ENCODE measurements at regions not wholly inside any gene's neighbourhood (a gene's known extent, or its start where the extent isn't known, plus 50 kb on each side); places are given as distances from the start of the nearest gene placed in this dataset.

DNA sequence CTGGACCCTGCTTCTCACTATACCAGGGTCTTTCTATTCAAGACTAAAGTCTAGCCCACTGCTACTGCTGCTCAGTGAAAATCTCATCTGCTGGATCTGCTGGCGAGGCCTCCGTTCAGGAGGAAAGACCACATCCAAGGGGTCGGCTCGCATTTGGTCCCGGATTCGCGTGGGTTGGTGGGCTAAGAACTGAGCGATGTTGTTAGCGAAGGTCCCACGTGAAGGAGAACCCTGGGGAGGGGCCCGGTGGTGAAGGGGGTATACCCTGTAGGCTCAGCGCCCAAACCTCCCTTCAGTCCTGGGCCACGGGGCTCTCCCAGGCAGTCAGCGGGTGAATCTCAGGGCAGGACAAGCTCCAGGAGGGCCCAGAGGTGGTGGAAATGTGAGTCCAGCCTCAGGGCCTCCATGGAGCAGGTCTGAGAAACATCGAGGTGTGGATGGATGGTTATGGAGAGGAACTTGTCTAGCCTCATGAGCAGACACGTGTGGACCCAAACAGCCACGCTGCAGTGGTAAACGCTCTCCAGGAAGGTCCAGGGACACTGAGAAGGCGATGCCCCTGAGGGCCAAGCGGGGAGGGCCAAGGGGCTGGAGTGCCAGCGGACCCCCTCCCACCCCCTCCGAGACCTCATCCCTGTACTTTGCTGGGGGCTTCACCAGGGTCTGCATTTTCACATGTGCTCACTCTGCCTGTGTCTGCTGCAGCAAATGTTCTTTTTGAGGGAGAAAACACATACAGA, 152.3 kb downstream of the CTTN start:
- Histone ChIP-seq H3K9me3 (ENCODE audit: low read length) (no peaks in the 10 kb centered on the region), H2AFZ (ENCODE audit: low read depth, low read length) (no peak overlapping the region), H3K36me3 (ENCODE audit: insufficient read depth, low read length) (no peaks in the 10 kb centered on the region)

GRCh38 chr11:70551351-70552166, 153.2 kb downstream of the CTTN start:
- Histone ChIP-seq H3K9me3 (ENCODE audit: low read length) (no peaks in the 10 kb centered on the region), H3K36me3 (ENCODE audit: insufficient read depth, low read length) (no peaks in the 10 kb centered on the region), H3K9ac (ENCODE audit: low read length) (no peak overlapping the region), H3K9me2 (ENCODE audit: insufficient read depth, low read length) (no peaks in the 10 kb centered on the region), H4K20me1 (ENCODE audit: insufficient read depth) (no peaks in the 10 kb centered on the region), H2AFZ (ENCODE audit: low read depth, low read length) (no peak overlapping the region), H3K4me2 (ENCODE audit: low read length) (no peak overlapping the region), H3K79me2 (replicated peaks; ENCODE audit: insufficient read depth, low read length) (no peaks in the 10 kb centered on the region), H3F3A (ENCODE audit: insufficient read depth, low read length, poor library complexity, severe bottlenecking) (no peaks in the 10 kb centered on the region), H3K27ac (ENCODE audit: low read length) (no peak overlapping the region), H3K27me3 (ENCODE audit: insufficient read depth, low read depth, low read length) (no peaks in the 10 kb centered on the region), H3K4me3 (ENCODE audit: low read length) (no peak overlapping the region)
- no peak for TF ChIP-seq MXI1 (conservative IDR thresholded peaks at IDR 0.05; ENCODE audit: poor library complexity, severe bottlenecking)
- no peak for TF ChIP-seq SMC3 (conservative IDR thresholded peaks at IDR 0.05; ENCODE audit: poor library complexity)
- TF ChIP-seq, protein P1, sequence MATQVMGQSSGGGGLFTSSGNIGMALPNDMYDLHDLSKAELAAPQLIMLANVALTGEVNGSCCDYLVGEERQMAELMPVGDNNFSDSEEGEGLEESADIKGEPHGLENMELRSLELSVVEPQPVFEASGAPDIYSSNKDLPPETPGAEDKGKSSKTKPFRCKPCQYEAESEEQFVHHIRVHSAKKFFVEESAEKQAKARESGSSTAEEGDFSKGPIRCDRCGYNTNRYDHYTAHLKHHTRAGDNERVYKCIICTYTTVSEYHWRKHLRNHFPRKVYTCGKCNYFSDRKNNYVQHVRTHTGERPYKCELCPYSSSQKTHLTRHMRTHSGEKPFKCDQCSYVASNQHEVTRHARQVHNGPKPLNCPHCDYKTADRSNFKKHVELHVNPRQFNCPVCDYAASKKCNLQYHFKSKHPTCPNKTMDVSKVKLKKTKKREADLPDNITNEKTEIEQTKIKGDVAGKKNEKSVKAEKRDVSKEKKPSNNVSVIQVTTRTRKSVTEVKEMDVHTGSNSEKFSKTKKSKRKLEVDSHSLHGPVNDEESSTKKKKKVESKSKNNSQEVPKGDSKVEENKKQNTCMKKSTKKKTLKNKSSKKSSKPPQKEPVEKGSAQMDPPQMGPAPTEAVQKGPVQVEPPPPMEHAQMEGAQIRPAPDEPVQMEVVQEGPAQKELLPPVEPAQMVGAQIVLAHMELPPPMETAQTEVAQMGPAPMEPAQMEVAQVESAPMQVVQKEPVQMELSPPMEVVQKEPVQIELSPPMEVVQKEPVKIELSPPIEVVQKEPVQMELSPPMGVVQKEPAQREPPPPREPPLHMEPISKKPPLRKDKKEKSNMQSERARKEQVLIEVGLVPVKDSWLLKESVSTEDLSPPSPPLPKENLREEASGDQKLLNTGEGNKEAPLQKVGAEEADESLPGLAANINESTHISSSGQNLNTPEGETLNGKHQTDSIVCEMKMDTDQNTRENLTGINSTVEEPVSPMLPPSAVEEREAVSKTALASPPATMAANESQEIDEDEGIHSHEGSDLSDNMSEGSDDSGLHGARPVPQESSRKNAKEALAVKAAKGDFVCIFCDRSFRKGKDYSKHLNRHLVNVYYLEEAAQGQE (IDR thresholded peaks at IDR 0.05; ENCODE audit: borderline replicate concordance), result no peak
- TF ChIP-seq RAD21 (conservative IDR thresholded peaks at IDR 0.05), result no peak
- TF ChIP-seq EP300 (conservative IDR thresholded peaks at IDR 0.05; ENCODE audit: poor library complexity, severe bottlenecking), result no peak
- TF ChIP-seq TAF1 (IDR thresholded peaks at IDR 0.05; ENCODE audit: low read depth), result no peak

More for the DNA sequence above, 152.3 kb downstream of the CTTN start:
- Histone ChIP-seq H3K9me2 (ENCODE audit: insufficient read depth, low read length) (no peaks in the 10 kb centered on the region), H3K4me2 (ENCODE audit: low read length) (no peak overlapping the region), H3K4me3 (ENCODE audit: low read length) (no peak overlapping the region), H4K20me1 (ENCODE audit: insufficient read depth) (no peaks in the 10 kb centered on the region), H3K27me3 (ENCODE audit: insufficient read depth, low read depth, low read length) (no peaks in the 10 kb centered on the region), H3F3A (ENCODE audit: insufficient read depth, low read length, poor library complexity, severe bottlenecking) (no peaks in the 10 kb centered on the region), H3K79me2 (replicated peaks; ENCODE audit: insufficient read depth, low read length) (no peaks in the 10 kb centered on the region), H3K27ac (ENCODE audit: low read length) (no peak overlapping the region), H3K9ac (ENCODE audit: low read length) (no peak overlapping the region)
- TF ChIP-seq TAF1 (IDR thresholded peaks at IDR 0.05; ENCODE audit: low read depth) (no peak), MXI1 (conservative IDR thresholded peaks at IDR 0.05; ENCODE audit: poor library complexity, severe bottlenecking) (no peak), EZH2 (IDR thresholded peaks at IDR 0.05; ENCODE audit: borderline replicate concordance, insufficient read depth, low read length, poor library complexity, severe bottlenecking) (no peak), EP300 (conservative IDR thresholded peaks at IDR 0.05; ENCODE audit: poor library complexity, severe bottlenecking) (no peak), SMC3 (conservative IDR thresholded peaks at IDR 0.05; ENCODE audit: poor library complexity) (no peak), CTCF (IDR thresholded peaks at IDR 0.05; ENCODE audit: poor library complexity, severe bottlenecking) (no peak), RAD21 (conservative IDR thresholded peaks at IDR 0.05) (no peak), POLR2AphosphoS5 (IDR thresholded peaks at IDR 0.05) (no peak)
- TF ChIP-seq, protein P1 (IDR thresholded peaks at IDR 0.05; ENCODE audit: borderline replicate concordance), result no peak
